ENCODE measurements at regions not wholly inside any gene's neighbourhood (a gene's known extent, or its start where the extent isn't known, plus 50 kb on each side); places are given as distances from the start of the nearest gene placed in this dataset.

DNA sequence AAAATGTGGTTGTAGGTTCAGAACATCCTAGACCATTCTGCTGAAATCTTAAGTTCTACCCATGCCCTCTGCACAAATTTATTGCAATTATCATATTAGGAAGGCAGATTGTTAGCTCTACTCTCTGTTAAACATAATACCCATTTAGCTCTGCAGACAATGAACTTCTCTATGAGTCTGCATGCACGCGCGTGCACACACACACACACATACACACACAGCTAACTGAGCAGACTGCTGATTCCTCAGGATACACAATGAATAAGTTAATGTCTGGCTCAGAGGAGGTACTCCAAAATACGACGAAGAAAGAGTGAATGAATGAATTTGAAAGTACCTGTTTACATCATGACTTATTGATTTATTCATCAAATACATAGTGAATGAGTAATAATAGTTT is 276.2 kb upstream of the SORCS1 start:
- Histone ChIP-seq H3K9ac (replicated peaks in 1 of 4; ENCODE audit: extremely low read depth in 1 of 4, low read depth in 3 of 4, low read length in 3 of 4) (no peak overlapping the region), H3K4me2 (ENCODE audit: insufficient read depth in 1 of 2, low read depth in 2 of 2, low read length in 2 of 2) (no peak overlapping the region), H4K8ac (ENCODE audit: extremely low read depth, insufficient read depth, low read length) (no peak overlapping the region), H3K27me3 (replicated peaks in 1 of 4; ENCODE audit: control insufficient read depth in 3 of 4, extremely low read depth in 1 of 4, insufficient read depth in 3 of 4, low read length in 3 of 4) (no peaks in the 10 kb centered on the region), H3K18ac (ENCODE audit: extremely low read depth, low read length) (no peak overlapping the region), H4K91ac (replicated peaks; ENCODE audit: insufficient read length, low read length) (no peak overlapping the region), H3K14ac (ENCODE audit: insufficient read length) (no peak overlapping the region), H2BK120ac (replicated peaks; ENCODE audit: low read depth, low read length) (no peak overlapping the region), H2BK15ac (ENCODE audit: low read length) (no peak overlapping the region), H2BK12ac (ENCODE audit: low read depth, low read length) (no peak overlapping the region), H4K20me1 (replicated peaks in 1 of 2; ENCODE audit: control insufficient read depth in 1 of 2, insufficient read depth in 2 of 2, low read length in 2 of 2) (no peaks in the 10 kb centered on the region), H3K36me3 (ENCODE audit: control insufficient read depth in 2 of 4, insufficient read depth in 4 of 4, low read length in 3 of 4) (no peaks in the 10 kb centered on the region), H3K56ac (replicated peaks; ENCODE audit: insufficient read length, low read depth, low read length) (no peak overlapping the region), H2BK20ac (ENCODE audit: low read length) (no peak overlapping the region), H3K79me1 (ENCODE audit: low read depth, low read length) (no peaks in the 10 kb centered on the region), H3K23ac (ENCODE audit: insufficient read length) (no peak overlapping the region), H3K27ac (ENCODE audit: low read depth, low read length) (no peak overlapping the region), H3K9me3 (ENCODE audit: insufficient read depth in 2 of 2, low read depth in 1 of 2, low read length in 1 of 2) (no peaks in the 10 kb centered on the region), H2AFZ (ENCODE audit: low read length) (no peak overlapping the region), H3K4me1 (replicated peaks in 1 of 4; ENCODE audit: control insufficient read depth in 3 of 4, insufficient read depth in 4 of 4, low read length in 3 of 4) (no peaks in the 10 kb centered on the region), H3K79me2 (ENCODE audit: control insufficient read depth in 1 of 2, insufficient read depth in 2 of 2, low read length in 2 of 2) (no peaks in the 10 kb centered on the region), H2AK5ac (ENCODE audit: low read depth, low read length) (no peak overlapping the region), H4K5ac (ENCODE audit: insufficient read length, low read depth, low read length) (no peak overlapping the region), H2BK5ac (ENCODE audit: low read depth, low read length) (no peak overlapping the region), H3K4ac (replicated peaks; ENCODE audit: insufficient read length, low read depth, low read length) (no peak overlapping the region), H3K4me3 (ENCODE audit: extremely low read depth in 1 of 4, insufficient read depth in 2 of 4, low read depth in 3 of 4, low read length in 4 of 4) (no peak overlapping the region), H3K23me2 (ENCODE audit: low read depth, low read length) (no peaks in the 10 kb centered on the region)
- CTCF ChIA-PET (ENCODE audit: partially characterized antibody) = no interaction called here
- POLR2A ChIA-PET (ENCODE audit: partially characterized antibody) = no interaction called here
- DNase-seq (ENCODE audit: low read depth in 1 of 2, low spot score in 2 of 2) (no peak), FAIRE-seq (no peak)
- 93% methylated on average over 5 of the region's 5 CpGs; no CpG with 5 or more reads in 1 of the 2 experiments for whole genome bisulfite sequencing, 2 experiments (ENCODE audit: extremely low coverage in 1 of 2, insufficient coverage in 1 of 2, insufficient read length in 1 of 2, insufficient replicate concordance in 2 of 2, low coverage in 1 of 2, low lambda C conversion rate in 2 of 2, missing lambda C conversion rate in 1 of 2)
- TF ChIP-seq EZH2 (IDR thresholded peaks at IDR 0.05; ENCODE audit: low read depth, low read length, severe bottlenecking) = no peak
- no peak for TF ChIP-seq CEBPB (IDR thresholded peaks at IDR 0.05; ENCODE audit: low read depth, low read length)
